NCI-H146 (cell line): ENCODE measurements at regions not wholly inside any gene's neighbourhood (a gene's known extent, or its start where the extent isn't known, plus 50 kb on each side); places are given as distances from the start of the nearest gene placed in this dataset.

ENCODE experiments used
- DNase-seq: peaks from one replicate; lab custom pipeline; 2025; lab: John Stamatoyannopoulos, UW

DNA sequence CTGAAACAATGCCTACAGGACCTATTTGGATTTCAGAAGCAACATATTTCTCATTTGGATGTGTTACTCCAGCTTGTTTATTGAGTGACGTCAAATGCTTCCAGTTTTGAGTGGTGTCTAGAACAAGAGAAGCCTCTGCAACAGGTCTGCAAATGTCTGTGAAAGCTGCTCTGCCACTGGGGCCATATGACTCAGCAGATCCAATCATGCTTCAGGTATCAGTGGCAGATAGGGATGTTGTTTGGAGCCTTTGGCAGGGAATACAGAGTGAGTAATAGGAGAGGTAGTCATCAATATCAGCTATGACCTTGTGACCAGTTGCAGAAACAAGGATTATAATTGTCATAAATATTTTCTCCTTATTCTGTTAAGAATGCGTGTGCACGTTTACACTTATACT is 141.1 kb upstream of the ZXDA start:
- DNase-seq, result no peak

DNA sequence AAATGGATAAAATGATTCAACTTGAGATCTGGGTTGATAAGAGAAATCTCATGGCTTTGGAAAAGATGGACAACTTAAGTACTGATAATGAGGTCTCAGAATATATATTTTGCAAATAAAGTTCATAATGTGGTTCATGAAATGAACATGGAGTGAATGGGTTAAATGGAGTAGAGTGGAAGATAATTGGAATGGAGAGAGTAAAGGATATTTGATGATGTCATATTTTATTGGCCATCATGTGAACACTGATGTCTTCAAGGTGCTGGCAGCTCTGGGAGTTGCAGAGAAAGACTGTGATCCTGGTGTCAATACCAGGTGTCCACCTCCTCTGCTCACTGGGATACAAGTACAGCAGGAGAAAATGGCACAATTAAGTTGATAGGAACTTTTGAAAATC is 133.9 kb upstream of the ZXDA start:
- DNase-seq, result no peak

DNA sequence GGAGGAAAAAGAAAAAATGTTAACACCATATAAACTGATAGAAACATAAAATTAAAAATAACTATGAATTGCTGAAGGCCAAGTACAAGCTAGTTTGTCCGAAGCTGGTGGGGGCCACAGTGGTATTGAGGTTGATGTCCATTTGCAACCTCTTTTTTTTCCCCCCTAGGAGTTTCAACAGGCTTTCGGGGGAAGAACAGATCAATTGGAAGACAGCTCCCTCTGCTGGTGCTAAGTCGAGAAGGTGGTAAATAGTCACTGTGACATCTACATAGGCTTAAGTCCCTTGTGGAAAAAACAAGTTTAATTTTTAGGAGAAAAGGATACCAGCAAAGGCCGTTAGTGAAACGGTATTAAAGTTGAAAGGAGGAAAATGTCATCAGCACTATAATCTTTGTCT is 115.7 kb upstream of the ZXDA start:
- peak; percentile 47 for DNase-seq

DNA sequence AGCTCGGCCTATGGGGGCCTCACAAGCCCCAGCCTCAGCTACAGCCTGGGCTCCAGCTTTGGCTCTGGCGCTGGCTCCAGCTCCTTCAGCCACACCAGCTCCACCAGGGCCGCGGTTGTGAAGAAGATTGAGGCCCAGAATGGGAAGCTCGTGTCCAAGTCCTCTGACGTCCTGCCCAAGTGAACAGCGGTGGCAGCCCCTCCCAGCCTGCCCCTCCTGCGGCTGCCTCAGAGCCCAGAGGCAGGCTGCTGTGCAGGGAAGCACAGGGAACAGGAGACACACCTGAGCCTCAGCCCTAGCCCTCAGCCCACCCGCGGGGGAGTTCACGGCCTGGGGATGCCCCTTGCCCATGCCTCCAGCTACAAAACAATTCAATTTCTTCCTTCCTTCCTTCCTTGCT is 75.7 kb upstream of the ZXDA start:
- DNase-seq, result no peak

DNA sequence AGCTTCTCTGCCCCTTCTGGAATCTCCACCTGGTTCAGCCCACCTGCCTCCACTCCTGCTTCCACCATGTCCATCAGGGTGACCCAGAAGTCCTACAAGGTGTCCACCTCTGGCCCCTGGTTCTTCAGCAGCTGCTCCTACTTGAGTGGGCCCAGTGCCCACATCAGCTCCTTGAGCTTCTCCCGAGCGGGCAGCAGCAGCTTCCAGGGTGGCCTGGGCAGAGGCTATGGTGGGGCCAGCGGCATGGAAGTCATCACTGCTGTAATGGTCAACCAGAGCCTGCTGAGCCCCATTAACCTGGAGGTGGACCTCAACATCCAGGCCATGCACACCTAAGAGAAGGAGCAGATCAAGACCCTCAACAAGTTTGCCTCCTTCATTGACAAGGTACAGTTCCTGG is 74.4 kb upstream of the ZXDA start:
- no peak for DNase-seq

DNA sequence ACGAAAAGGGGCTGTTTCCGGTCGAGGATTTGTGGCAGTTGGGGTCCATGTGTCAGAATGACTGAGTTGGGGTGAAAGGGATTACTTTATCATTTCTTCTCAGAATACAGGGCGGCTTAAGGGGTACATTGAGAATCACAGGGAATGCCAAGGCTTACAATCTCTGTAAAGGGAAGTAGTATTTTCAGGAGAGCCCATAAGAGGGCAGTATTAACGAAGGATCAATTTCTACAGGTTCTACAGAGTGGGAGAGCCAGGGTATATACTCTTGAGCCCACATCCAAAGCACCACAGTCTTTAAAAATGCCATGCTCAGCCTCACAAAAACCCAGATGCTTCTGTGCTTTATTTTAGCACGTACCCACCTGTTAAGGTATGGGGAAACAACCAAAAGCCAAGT is 67.7 kb upstream of the ZXDA start:
- no peak for DNase-seq

DNA sequence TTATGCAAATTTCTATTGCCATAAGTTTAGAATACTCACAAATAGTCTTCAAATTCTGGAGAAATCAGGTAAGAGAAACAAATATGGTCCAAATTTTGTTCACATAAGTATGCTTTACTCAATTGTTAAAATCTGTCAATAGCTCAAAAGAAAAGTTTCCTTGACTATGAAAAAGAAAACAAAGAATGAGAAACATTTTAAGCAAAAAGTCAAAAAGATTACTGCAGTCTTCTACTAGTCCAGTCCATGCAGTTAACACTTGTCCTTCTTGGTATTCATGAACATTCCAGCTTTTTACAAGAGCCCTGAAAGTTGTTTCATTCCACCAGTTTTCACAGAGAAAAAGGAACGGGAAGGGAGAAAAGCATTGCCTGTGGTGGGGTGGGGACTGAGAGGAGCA is 54.7 kb upstream of the ZXDA start:
- DNase-seq, result no peak
